ENCODE measurements at regions not wholly inside any gene's neighbourhood (a gene's known extent, or its start where the extent isn't known, plus 50 kb on each side); places are given as distances from the start of the nearest gene placed in this dataset.

DNA sequence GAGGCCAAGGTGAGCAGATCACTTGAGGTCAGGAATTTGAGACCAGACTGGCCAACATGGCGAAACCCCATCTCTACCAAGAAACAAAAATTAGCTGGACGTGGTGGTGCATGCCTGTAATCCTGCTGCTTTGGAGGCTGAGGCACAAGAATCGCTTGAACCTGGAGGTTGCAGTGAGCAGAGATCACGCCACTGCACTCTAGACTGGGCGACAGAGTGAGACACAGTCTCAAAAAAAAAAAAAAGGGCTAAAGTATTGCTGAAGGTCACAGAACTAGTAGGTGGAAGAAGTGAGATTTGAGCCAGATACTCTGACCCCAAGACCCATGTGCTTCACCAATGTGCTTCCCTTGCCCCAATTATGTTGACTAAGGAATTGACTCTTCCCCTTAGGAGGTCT is 112.0 kb downstream of the NPIPB5 start:
- H3K9me3 ChIP-seq (replicated peaks; ENCODE audit: insufficient read depth, low read length) = no peaks in the 10 kb centered on the region
- H4K20me1 ChIP-seq (ENCODE audit: insufficient read depth, low read length) = no peaks in the 10 kb centered on the region
- H3K27me3 ChIP-seq (replicated peaks; ENCODE audit: insufficient read depth, low read length) = no peaks in the 10 kb centered on the region
- H3K4me3 ChIP-seq (ENCODE audit: low read length) = no peak overlapping the region
- no peaks in the 10 kb centered on the region for H3K9me2 ChIP-seq (replicated peaks; ENCODE audit: insufficient read depth, low read length)
- H3K79me2 ChIP-seq (ENCODE audit: low read length) = no peaks in the 10 kb centered on the region
- no peaks in the 10 kb centered on the region for H3K36me3 ChIP-seq (replicated peaks; ENCODE audit: insufficient read depth, low read length)
- no peak overlapping the region for H3K9ac ChIP-seq (ENCODE audit: low read length)
- no peak overlapping the region for H3K4me2 ChIP-seq (ENCODE audit: low read depth, low read length)
- H2AFZ ChIP-seq (ENCODE audit: low read length) = no peak overlapping the region
- H3K4me1 ChIP-seq (ENCODE audit: low read length) = no peaks in the 10 kb centered on the region
- no peak for TF ChIP-seq EZH2phosphoT487 (IDR thresholded peaks at IDR 0.05; ENCODE audit: low read length)
- TF ChIP-seq, protein P1, sequence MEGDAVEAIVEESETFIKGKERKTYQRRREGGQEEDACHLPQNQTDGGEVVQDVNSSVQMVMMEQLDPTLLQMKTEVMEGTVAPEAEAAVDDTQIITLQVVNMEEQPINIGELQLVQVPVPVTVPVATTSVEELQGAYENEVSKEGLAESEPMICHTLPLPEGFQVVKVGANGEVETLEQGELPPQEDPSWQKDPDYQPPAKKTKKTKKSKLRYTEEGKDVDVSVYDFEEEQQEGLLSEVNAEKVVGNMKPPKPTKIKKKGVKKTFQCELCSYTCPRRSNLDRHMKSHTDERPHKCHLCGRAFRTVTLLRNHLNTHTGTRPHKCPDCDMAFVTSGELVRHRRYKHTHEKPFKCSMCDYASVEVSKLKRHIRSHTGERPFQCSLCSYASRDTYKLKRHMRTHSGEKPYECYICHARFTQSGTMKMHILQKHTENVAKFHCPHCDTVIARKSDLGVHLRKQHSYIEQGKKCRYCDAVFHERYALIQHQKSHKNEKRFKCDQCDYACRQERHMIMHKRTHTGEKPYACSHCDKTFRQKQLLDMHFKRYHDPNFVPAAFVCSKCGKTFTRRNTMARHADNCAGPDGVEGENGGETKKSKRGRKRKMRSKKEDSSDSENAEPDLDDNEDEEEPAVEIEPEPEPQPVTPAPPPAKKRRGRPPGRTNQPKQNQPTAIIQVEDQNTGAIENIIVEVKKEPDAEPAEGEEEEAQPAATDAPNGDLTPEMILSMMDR (IDR thresholded peaks at IDR 0.05; ENCODE audit: low read length) = no peak
- no peak for TF ChIP-seq EZH2 (optimal IDR thresholded peaks at IDR 0.05; ENCODE audit: low read depth, low read length)
- H3K27ac ChIP-seq (ENCODE audit: low read length) = no peak overlapping the region
- no peaks in the 10 kb centered on the region for H3F3A ChIP-seq (ENCODE audit: insufficient read depth, low read length)
- DNase-seq = no peak

DNA sequence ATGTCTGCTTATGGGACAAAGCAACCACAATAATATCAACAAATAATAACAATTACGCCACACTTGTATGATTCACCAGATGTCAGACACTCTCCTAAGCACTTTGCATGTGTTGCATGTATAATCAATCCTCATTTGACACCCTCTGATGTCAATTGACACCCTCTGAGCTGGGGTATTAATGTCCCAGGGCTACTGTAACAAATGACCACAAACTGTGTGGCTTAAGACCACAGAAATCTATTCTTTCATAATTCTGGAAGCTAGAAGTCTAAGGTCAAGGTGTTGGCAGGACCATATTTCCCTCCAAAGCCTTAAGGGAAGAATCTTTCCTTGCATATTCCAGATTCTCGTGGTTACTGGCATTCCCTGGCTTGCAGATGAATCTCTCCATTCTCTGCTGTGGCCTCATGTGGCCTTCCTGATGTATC is 112.7 kb downstream of the NPIPB5 start:
- no peak for DNase-seq
- no peaks in the 10 kb centered on the region for H3K9me3 ChIP-seq (replicated peaks; ENCODE audit: insufficient read depth, low read length)
- no peak overlapping the region for H3K4me2 ChIP-seq (ENCODE audit: low read depth, low read length)
- no peaks in the 10 kb centered on the region for H3K79me2 ChIP-seq (ENCODE audit: low read length)
- TF ChIP-seq EZH2 (optimal IDR thresholded peaks at IDR 0.05; ENCODE audit: low read depth, low read length) (no peak), EZH2phosphoT487 (IDR thresholded peaks at IDR 0.05; ENCODE audit: low read length) (no peak)
- TF ChIP-seq, protein P1 (IDR thresholded peaks at IDR 0.05; ENCODE audit: low read length) = no peak
- no peak overlapping the region for H3K27ac ChIP-seq (ENCODE audit: low read length)
- H3K9me2 ChIP-seq (replicated peaks; ENCODE audit: insufficient read depth, low read length) = no peaks in the 10 kb centered on the region
- no peak overlapping the region for H3K4me3 ChIP-seq (ENCODE audit: low read length)
- H3K9ac ChIP-seq (ENCODE audit: low read length) = no peak overlapping the region
- no peaks in the 10 kb centered on the region for H3K27me3 ChIP-seq (replicated peaks; ENCODE audit: insufficient read depth, low read length)
- H2AFZ ChIP-seq (ENCODE audit: low read length) = no peak overlapping the region
- no peaks in the 10 kb centered on the region for H4K20me1 ChIP-seq (ENCODE audit: insufficient read depth, low read length)
- no peaks in the 10 kb centered on the region for H3K4me1 ChIP-seq (ENCODE audit: low read length)
- H3K36me3 ChIP-seq (replicated peaks; ENCODE audit: insufficient read depth, low read length) = no peaks in the 10 kb centered on the region
- H3F3A ChIP-seq (ENCODE audit: insufficient read depth, low read length) = no peaks in the 10 kb centered on the region

DNA sequence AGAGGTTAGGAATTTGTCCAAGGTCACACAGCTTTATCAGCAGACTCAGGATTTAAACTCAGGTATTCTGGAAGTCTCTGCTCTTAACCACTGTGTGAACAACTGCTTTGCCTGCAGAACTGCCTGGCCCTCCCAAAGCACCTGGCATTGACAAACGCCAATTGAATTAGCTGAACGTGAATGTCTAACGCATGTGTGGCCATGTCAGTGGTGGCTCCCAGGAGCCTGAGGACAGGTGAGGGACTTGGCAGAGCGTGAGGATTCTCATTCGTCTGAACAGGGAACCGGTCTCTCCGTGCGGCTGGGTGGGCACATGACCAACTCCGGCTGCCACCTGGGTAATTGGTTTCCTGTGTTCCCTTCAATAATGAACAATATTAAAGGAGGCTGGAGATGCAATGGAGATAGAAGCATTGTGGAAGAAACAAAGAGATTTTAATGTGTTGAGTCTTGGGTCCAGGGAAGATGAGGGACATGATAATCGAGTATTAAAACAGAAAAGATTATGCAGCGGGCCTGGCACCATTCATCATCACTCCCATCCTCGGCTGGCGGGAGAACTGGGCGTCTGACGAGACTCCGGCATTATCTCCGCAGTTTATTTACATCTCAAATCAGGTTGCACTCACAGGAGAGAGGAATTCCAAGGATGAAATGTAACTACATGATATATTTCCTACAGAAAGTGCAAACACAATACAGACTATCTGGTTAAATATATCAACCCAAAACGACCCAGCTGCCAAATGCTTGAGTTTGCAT is 113.5 kb downstream of the NPIPB5 start:
- Histone ChIP-seq H3F3A (ENCODE audit: insufficient read depth, low read length) (no peaks in the 10 kb centered on the region), H3K4me1 (ENCODE audit: low read length) (no peaks in the 10 kb centered on the region), H4K20me1 (ENCODE audit: insufficient read depth, low read length) (no peaks in the 10 kb centered on the region), H3K27me3 (replicated peaks; ENCODE audit: insufficient read depth, low read length) (no peaks in the 10 kb centered on the region), H3K36me3 (replicated peaks; ENCODE audit: insufficient read depth, low read length) (no peaks in the 10 kb centered on the region), H3K4me3 (ENCODE audit: low read length) (no peak overlapping the region), H2AFZ (ENCODE audit: low read length) (no peak overlapping the region), H3K9me2 (replicated peaks; ENCODE audit: insufficient read depth, low read length) (no peaks in the 10 kb centered on the region), H3K9me3 (replicated peaks; ENCODE audit: insufficient read depth, low read length) (no peaks in the 10 kb centered on the region), H3K9ac (ENCODE audit: low read length) (no peak overlapping the region), H3K27ac (ENCODE audit: low read length) (no peak overlapping the region), H3K79me2 (ENCODE audit: low read length) (no peaks in the 10 kb centered on the region), H3K4me2 (ENCODE audit: low read depth, low read length) (no peak overlapping the region)
- TF ChIP-seq, protein P1 (IDR thresholded peaks at IDR 0.05; ENCODE audit: low read length) = no peak
- TF ChIP-seq EZH2phosphoT487 (IDR thresholded peaks at IDR 0.05; ENCODE audit: low read length) (no peak), EZH2 (optimal IDR thresholded peaks at IDR 0.05; ENCODE audit: low read depth, low read length) (no peak)
- DNase-seq = no peak

Data from MM.1S (cell line).